GM23338 (cell line): ENCODE measurements at regions not wholly inside any gene's neighbourhood (a gene's known extent, or its start where the extent isn't known, plus 50 kb on each side); places are given as distances from the start of the nearest gene placed in this dataset.

Source experiments
- ATAC-seq: fragments of 200-7000 bp; cut with Tn5 transposase; 3 replicates; pipeline ENCODE4 v1.9.1; 2020
- DNase-seq: peaks from one replicate; pipeline ENCODE4 v3.0.0-alpha.2; 2015; ENCODE audit warnings: low spot score
- H2AFZ ChIP-seq: fragments of 200-600 bp; sonication (generic); 2 replicates; pipeline ENCODE4 v1.8.0; 2016; ENCODE audit warnings: antibody characterized with exemption, mild to moderate bottlenecking, moderate library complexity
- H3F3A ChIP-seq: fragments of 200-600 bp; sonication (generic); replicated peaks from 2 replicates; pipeline ENCODE4 v1.8.0; 2017; ENCODE audit warnings: antibody characterized with exemption, mixed run types, low read depth
- H3K27ac ChIP-seq: fragments of 200-600 bp; sonication (generic); 2 replicates; pipeline ENCODE4 v1.6.1; 2016; ENCODE audit warnings: low read depth
- H3K27me3 ChIP-seq: fragments of 200-600 bp; sonication (generic); 2 replicates; pipeline ENCODE4 v1.8.0; 2016; ENCODE audit warnings: mild to moderate bottlenecking, mixed run types, moderate library complexity; ENCODE audit not compliant: insufficient read depth
- H3K36me3 ChIP-seq: fragments of 200-600 bp; sonication (generic); 2 replicates; pipeline ENCODE4 v1.8.0; 2016; ENCODE audit warnings: mild to moderate bottlenecking; ENCODE audit not compliant: insufficient read depth
- H3K4me1 ChIP-seq: fragments of 200-600 bp; sonication (generic); 2 replicates; pipeline ENCODE4 v1.8.0; 2016; ENCODE audit warnings: mild to moderate bottlenecking, moderate library complexity; ENCODE audit not compliant: insufficient read depth
- H3K4me2 ChIP-seq: fragments of 200-600 bp; sonication (generic); 2 replicates; pipeline ENCODE4 v1.7.1; 2017; ENCODE audit warnings: mixed run types
- H3K4me3 ChIP-seq: fragments of 200-600 bp; sonication (generic); 2 replicates; pipeline ENCODE4 v1.6.1; 2016; ENCODE audit warnings: mixed run types
- H3K79me2 ChIP-seq: fragments of 200-600 bp; sonication (generic); replicated peaks from 2 replicates; pipeline ENCODE4 v1.8.0; 2017; ENCODE audit warnings: mild to moderate bottlenecking; ENCODE audit not compliant: insufficient read depth
- H3K9me2 ChIP-seq: fragments of 200-600 bp; sonication (generic); 2 replicates; pipeline ENCODE4 v1.8.0; 2017; ENCODE audit not compliant: insufficient read depth
- H4K20me1 ChIP-seq: fragments of 200-600 bp; sonication (generic); replicated peaks from 2 replicates; pipeline ENCODE4 v1.8.0; 2017; ENCODE audit warnings: mild to moderate bottlenecking; ENCODE audit not compliant: insufficient read depth
- H3K27ac Mint-ChIP-seq: 2 replicates; pipeline ENCODE4 v1.8.0; 2020; ENCODE audit warnings: inconsistent platforms, mild to moderate bottlenecking, moderate library complexity, mixed read lengths
- H3K27me3 Mint-ChIP-seq: 3 replicates; pipeline ENCODE4 v1.8.0; 2022; ENCODE audit warnings: low read depth, mild to moderate bottlenecking, moderate library complexity, mixed read lengths, inconsistent platforms; ENCODE audit not compliant: insufficient read depth, poor library complexity
- H3K36me3 Mint-ChIP-seq: 3 replicates; pipeline ENCODE4 v1.8.0; 2021; ENCODE audit warnings: low read depth, mild to moderate bottlenecking, inconsistent platforms, moderate library complexity, mixed read lengths
- H3K4me1 Mint-ChIP-seq: 3 replicates; pipeline ENCODE4 v1.8.0; 2020; ENCODE audit warnings: mild to moderate bottlenecking, inconsistent platforms, mixed read lengths
- H3K4me3 Mint-ChIP-seq: 3 replicates; pipeline ENCODE4 v1.8.0; 2021; ENCODE audit warnings: moderate library complexity, mild to moderate bottlenecking, inconsistent platforms, mixed read lengths
- H3K9me3 Mint-ChIP-seq: 3 replicates; pipeline ENCODE4 v1.8.0; 2020; ENCODE audit warnings: moderate library complexity, mild to moderate bottlenecking, inconsistent platforms, mixed read lengths
- CREB1 ChIP-seq: fragments of 250-450 bp; sonication (Bioruptor Pico); IDR thresholded peaks from 2 replicates; pipeline ENCODE4 v1.5.0; 2020; ENCODE audit warnings: low read depth, mild to moderate bottlenecking, moderate library complexity
- CTCF ChIP-seq, 2 experiments: fragments of 200-600 bp in 1 of 2; sonication (generic) in 1 of 2; conservative IDR thresholded peaks; 2 replicates each; pipeline versions ENCODE4 v1.5.1 to v1.6.1; 2016 to 2017; ENCODE audit warnings: antibody characterized with exemption in 2 of 2, low read depth in 2 of 2, mild to moderate bottlenecking in 2 of 2, moderate library complexity in 1 of 2
- ETS1 ChIP-seq: IDR thresholded peaks from 2 replicates; pipeline ENCODE4 v1.6.1; 2016; ENCODE audit warnings: antibody characterized with exemption
- EZH2 ChIP-seq: fragments of 200-600 bp; sonication (generic); IDR thresholded peaks from one replicate; pipeline ENCODE4 v1.8.0; 2017; ENCODE audit warnings: antibody characterized with exemption, mild to moderate bottlenecking, low read depth; ENCODE audit not compliant: unreplicated experiment
- EZH2phosphoT487 ChIP-seq: fragments of 200-600 bp; sonication (generic); IDR thresholded peaks from one replicate; pipeline ENCODE4 v1.8.1; 2018; ENCODE audit warnings: antibody characterized with exemption; ENCODE audit not compliant: unreplicated experiment
- JUNB ChIP-seq: IDR thresholded peaks from one replicate; pipeline ENCODE4 v1.6.1; 2016; ENCODE audit warnings: antibody characterized with exemption; ENCODE audit not compliant: unreplicated experiment
- NANOG ChIP-seq: IDR thresholded peaks from 2 replicates; pipeline ENCODE4 v1.6.1; 2016; ENCODE audit warnings: antibody characterized with exemption, borderline replicate concordance
- POLR2AphosphoS5 ChIP-seq: IDR thresholded peaks from 2 replicates; pipeline ENCODE4 v1.6.1; 2016; ENCODE audit warnings: antibody characterized with exemption, low read depth
- REST ChIP-seq: IDR thresholded peaks from one replicate; pipeline ENCODE4 v1.6.1; 2018; ENCODE audit warnings: antibody characterized with exemption; ENCODE audit not compliant: unreplicated experiment
- STAT1 ChIP-seq: IDR thresholded peaks from one replicate; pipeline ENCODE4 v1.6.1; 2016; ENCODE audit warnings: antibody characterized with exemption; ENCODE audit not compliant: unreplicated experiment
- ZNF114 ChIP-seq: fragments of 250-450 bp; sonication (Bioruptor Pico); IDR thresholded peaks from 2 replicates; pipeline ENCODE4 v1.5.0; 2020; ENCODE audit warnings: mild to moderate bottlenecking, moderate library complexity
- ZNF331 ChIP-seq: fragments of 250-450 bp; sonication (Bioruptor Pico); IDR thresholded peaks from 2 replicates; pipeline ENCODE4 v1.5.0; 2020; ENCODE audit warnings: low read depth, mild to moderate bottlenecking, moderate library complexity
- ZNF462 ChIP-seq: fragments of 250-450 bp; sonication (Bioruptor Pico); IDR thresholded peaks from 2 replicates; pipeline ENCODE4 v1.5.0; 2020; ENCODE audit warnings: mild to moderate bottlenecking, moderate library complexity

GRCh38 chr14:36078080-36078479, 98.4 kb downstream of the PTCSC3 start:
- Mint-ChIP-seq H3K27me3 (no peaks in the 10 kb centered on the region), H3K4me1 (no peaks in the 10 kb centered on the region), H3K36me3 (no peaks in the 10 kb centered on the region), H3K27ac (no peak overlapping the region), H3K4me3 (no peak overlapping the region), H3K9me3 (no peaks in the 10 kb centered on the region)
- no peaks in the 10 kb centered on the region for H3K9me2 ChIP-seq
- H3K36me3 ChIP-seq = no peaks in the 10 kb centered on the region
- no peak for DNase-seq
- no peak overlapping the region for H3K4me3 ChIP-seq
- no peaks in the 10 kb centered on the region for H3K27me3 ChIP-seq
- no peaks in the 10 kb centered on the region for H3F3A ChIP-seq
- H3K79me2 ChIP-seq = no peaks in the 10 kb centered on the region
- H3K27ac ChIP-seq = no peak overlapping the region
- no peak overlapping the region for H3K4me2 ChIP-seq
- no peaks in the 10 kb centered on the region for H3K4me1 ChIP-seq
- no peaks in the 10 kb centered on the region for H4K20me1 ChIP-seq
- no peak for TF ChIP-seq ZNF331 (CRISPR knock-in tag)
- TF ChIP-seq ZNF462 (CRISPR knock-in tag) = no peak
- no peak for TF ChIP-seq EZH2phosphoT487
- TF ChIP-seq EZH2 = no peak
- no peak for TF ChIP-seq CTCF (conservative IDR thresholded peaks at IDR 0.05; ENCODE audit: low read depth in 2 of 2)
- no peak for TF ChIP-seq JUNB
- TF ChIP-seq NANOG = no peak
- TF ChIP-seq STAT1 = no peak
- no peak for TF ChIP-seq POLR2AphosphoS5
- no peak for TF ChIP-seq ETS1
- TF ChIP-seq CREB1 (CRISPR knock-in tag) = no peak
- no peak for TF ChIP-seq REST
- TF ChIP-seq ZNF114 (CRISPR knock-in tag) = no peak
- no peak for ATAC-seq
- no peak overlapping the region for H2AFZ ChIP-seq
